GM12878 (cell line): ENCODE measurements at regions not wholly inside any gene's neighbourhood (a gene's known extent, or its start where the extent isn't known, plus 50 kb on each side); places are given as distances from the start of the nearest gene placed in this dataset.

Experiments used
- ATAC-seq: fragments of 200-7000 bp; cut with Tn5 transposase; 3 replicates; pipeline ENCODE4 v1.9.1; 2020; ENCODE audit warnings: mild to moderate bottlenecking, moderate library complexity
- BruUV-seq: library from RNA; stranded (reverse); fragments of 400-500 nt; replicated peaks from 2 replicates; lab custom pipeline; 2021; lab: Mats Ljungman, UMichigan
- CTCF ChIA-PET: fragments of 300-600 bp; sonication (Branson Sonifier 250); formaldehyde crosslinking; extraction: SDS; loops from one replicate; lab custom pipeline; 2021; ENCODE audit warnings: inconsistent platforms; lab: Yijun Ruan, JAX
- POLR2A ChIA-PET: fragments of 350-600 bp; formaldehyde crosslinking; extraction: SDS; loops from one replicate; lab custom pipeline; 2021; ENCODE audit warnings: inconsistent platforms; lab: Charles Lee
- RAD21 ChIA-PET: fragments of 300-600 bp; sonication (Branson Sonifier 250); formaldehyde crosslinking; loops from one replicate; lab custom pipeline; 2023; ENCODE audit warnings: antibody characterized with exemption; ENCODE audit not compliant: unreplicated experiment; lab: Charles Lee
- SMC1A ChIA-PET: fragments of 300-600 bp; sonication (Branson Sonifier 250); formaldehyde crosslinking; loops from one replicate; lab custom pipeline; 2023; ENCODE audit not compliant: unreplicated experiment, uncharacterized antibody; lab: Charles Lee
- DNase-seq: peaks from one replicate; pipeline ENCODE4 v3.0.0-alpha.2; 2011; ENCODE audit warnings: low read depth, low spot score
- FAIRE-seq: peaks from 3 replicates; lab custom pipeline; 2011; peaks lifted over from hg19 to GRCh38; lab: Jason Lieb, UNC
- H2AFZ ChIP-seq: 2 replicates; pipeline ENCODE4 v1.6.0; 2011; ENCODE audit warnings: low read depth, low read length, control low read depth; ENCODE audit not compliant: control insufficient read depth
- H3K27ac ChIP-seq: 2 replicates; pipeline ENCODE4 v1.5.1; 2011; ENCODE audit warnings: control low read depth; ENCODE audit not compliant: control insufficient read depth, insufficient read depth
- H3K27me3 ChIP-seq, 2 experiments: replicated peaks in 1 of 2; 2 replicates each; pipeline versions ENCODE4 v1.6.0 to v1.6.1; 2011; ENCODE audit warnings: low read length in 1 of 2; ENCODE audit not compliant: control insufficient read depth in 2 of 2, insufficient read depth in 2 of 2
- H3K36me3 ChIP-seq, 2 experiments: 2 replicates each; pipeline ENCODE4 v1.5.1; 2011; ENCODE audit warnings: low read length in 1 of 2; ENCODE audit not compliant: control insufficient read depth in 2 of 2, insufficient read depth in 2 of 2
- H3K4me1 ChIP-seq: 2 replicates; pipeline ENCODE4 v1.6.1; 2011; ENCODE audit warnings: mild to moderate bottlenecking, low read length, moderate library complexity, mixed read lengths; ENCODE audit not compliant: control insufficient read depth, insufficient read depth
- H3K4me2 ChIP-seq: 2 replicates; pipeline ENCODE4 v1.6.0; 2011; ENCODE audit warnings: control low read depth; ENCODE audit not compliant: control insufficient read depth, insufficient read depth
- H3K4me3 ChIP-seq: fragments of 200-600 bp; sonication (generic); 2 replicates; pipeline ENCODE4 v1.5.1; 2016
- H3K79me2 ChIP-seq: 2 replicates; pipeline ENCODE4 v1.6.0; 2011; ENCODE audit warnings: low read length; ENCODE audit not compliant: control insufficient read depth, insufficient read depth
- H3K9ac ChIP-seq: 2 replicates; pipeline ENCODE4 v1.8.0; 2011; ENCODE audit warnings: low read length, control low read depth, mixed read lengths; ENCODE audit not compliant: control insufficient read depth, insufficient read depth
- H3K9me3 ChIP-seq: replicated peaks from 3 replicates; pipeline ENCODE4 v1.5.1; 2011; ENCODE audit warnings: mild to moderate bottlenecking, low read length; ENCODE audit not compliant: control insufficient read depth, insufficient read depth
- H4K20me1 ChIP-seq: 2 replicates; pipeline ENCODE4 v1.6.0; 2011; ENCODE audit not compliant: control insufficient read depth, insufficient read depth
- BMI1 ChIP-seq: fragments of 450-650 bp; IDR thresholded peaks from 2 replicates; pipeline ENCODE4 v1.6.1; 2016; ENCODE audit warnings: mild to moderate bottlenecking, moderate library complexity, borderline replicate concordance
- HDAC6 ChIP-seq: fragments of 200-600 bp; sonication (generic); IDR thresholded peaks from one replicate; pipeline ENCODE4 v1.8.0; 2017; ENCODE audit warnings: antibody characterized with exemption; ENCODE audit not compliant: unreplicated experiment
- IKZF2 ChIP-seq, 2 experiments: fragments of 450-650 bp; IDR thresholded peaks; 2 replicates each; pipeline ENCODE4 v1.6.1; 2017; ENCODE audit warnings: mild to moderate bottlenecking in 2 of 2, moderate library complexity in 2 of 2
- POLR2AphosphoS5 ChIP-seq: IDR thresholded peaks from 2 replicates; pipeline ENCODE4 v1.6.1; 2011; ENCODE audit warnings: mild to moderate bottlenecking, low read length, inconsistent platforms
- RCOR1 ChIP-seq: conservative IDR thresholded peaks from 2 replicates; pipeline ENCODE4 v1.6.1; 2012; ENCODE audit warnings: low read depth, low read length, improper control_type of control experiment
- STAT1 ChIP-seq: fragments of 450-650 bp; conservative IDR thresholded peaks from 2 replicates; pipeline ENCODE4 v1.6.1; 2014; ENCODE audit warnings: antibody characterized with exemption, mild to moderate bottlenecking
- WGBS: methylation state at CpG from one replicate; pipeline ENCODE4 v1.1.6; 2016; ENCODE audit warnings: low lambda C conversion rate; ENCODE audit not compliant: insufficient replicate concordance, insufficient coverage; ENCODE audit errors: missing lambda C conversion rate; 5-methylcytosine and 5-hydroxymethylcytosine counted together
- in situ Hi-C: fragments of 300-500 bp; cut with MboI; formaldehyde crosslinking; loops from 9 replicates; pipeline ENCODE4 v1.14.3; 2018; ENCODE audit warnings: mixed read lengths
- intact Hi-C: fragments of 100-400 bp; cut with micrococcal nuclease; formaldehyde crosslinking; loops from one replicate; pipeline ENCODE4 v1.14.2; 2022; ENCODE audit not compliant: unreplicated experiment
- TF ChIP-seq, protein P1 (sequence below): IDR thresholded peaks from 2 replicates; pipeline ENCODE4 v1.6.1; 2012; ENCODE audit warnings: low read length, inconsistent platforms
- TF ChIP-seq, protein P2 (sequence below): fragments of 450-650 bp; IDR thresholded peaks from 2 replicates; pipeline ENCODE4 v1.6.1; 2017; ENCODE audit warnings: mild to moderate bottlenecking, low read depth, inconsistent platforms; ENCODE audit not compliant: poor library complexity, severe bottlenecking
- TF ChIP-seq, protein P3 (sequence below): IDR thresholded peaks from 2 replicates; pipeline ENCODE4 v1.6.1; 2011; ENCODE audit warnings: low read depth, low read length, improper control_type of control experiment, borderline replicate concordance

DNA sequence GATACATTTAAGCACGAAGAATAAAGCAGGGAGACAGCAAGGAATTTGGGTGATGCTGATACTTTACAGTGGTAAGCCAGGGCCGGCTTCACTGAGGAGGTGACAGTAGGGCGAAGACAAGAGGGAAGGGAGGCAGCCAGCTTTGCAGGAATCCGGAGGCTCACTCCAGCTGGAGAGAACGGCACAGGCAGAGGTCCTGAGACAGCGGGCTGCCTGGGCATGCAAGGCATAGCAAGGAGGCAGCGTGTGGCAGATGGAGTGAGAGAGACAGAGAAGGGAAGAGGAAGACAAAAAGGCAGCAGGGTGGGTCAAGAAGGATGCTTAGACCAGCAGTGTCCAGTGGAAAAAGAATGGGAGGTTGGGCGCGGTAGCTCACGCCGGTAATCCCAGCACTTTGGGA is 83.2 kb upstream of the WASF3 start (continued):
- TF ChIP-seq, protein P1, sequence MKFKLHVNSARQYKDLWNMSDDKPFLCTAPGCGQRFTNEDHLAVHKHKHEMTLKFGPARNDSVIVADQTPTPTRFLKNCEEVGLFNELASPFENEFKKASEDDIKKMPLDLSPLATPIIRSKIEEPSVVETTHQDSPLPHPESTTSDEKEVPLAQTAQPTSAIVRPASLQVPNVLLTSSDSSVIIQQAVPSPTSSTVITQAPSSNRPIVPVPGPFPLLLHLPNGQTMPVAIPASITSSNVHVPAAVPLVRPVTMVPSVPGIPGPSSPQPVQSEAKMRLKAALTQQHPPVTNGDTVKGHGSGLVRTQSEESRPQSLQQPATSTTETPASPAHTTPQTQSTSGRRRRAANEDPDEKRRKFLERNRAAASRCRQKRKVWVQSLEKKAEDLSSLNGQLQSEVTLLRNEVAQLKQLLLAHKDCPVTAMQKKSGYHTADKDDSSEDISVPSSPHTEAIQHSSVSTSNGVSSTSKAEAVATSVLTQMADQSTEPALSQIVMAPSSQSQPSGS: no peak
- TF ChIP-seq IKZF2 (IDR thresholded peaks at IDR 0.05): no peak

DNA sequence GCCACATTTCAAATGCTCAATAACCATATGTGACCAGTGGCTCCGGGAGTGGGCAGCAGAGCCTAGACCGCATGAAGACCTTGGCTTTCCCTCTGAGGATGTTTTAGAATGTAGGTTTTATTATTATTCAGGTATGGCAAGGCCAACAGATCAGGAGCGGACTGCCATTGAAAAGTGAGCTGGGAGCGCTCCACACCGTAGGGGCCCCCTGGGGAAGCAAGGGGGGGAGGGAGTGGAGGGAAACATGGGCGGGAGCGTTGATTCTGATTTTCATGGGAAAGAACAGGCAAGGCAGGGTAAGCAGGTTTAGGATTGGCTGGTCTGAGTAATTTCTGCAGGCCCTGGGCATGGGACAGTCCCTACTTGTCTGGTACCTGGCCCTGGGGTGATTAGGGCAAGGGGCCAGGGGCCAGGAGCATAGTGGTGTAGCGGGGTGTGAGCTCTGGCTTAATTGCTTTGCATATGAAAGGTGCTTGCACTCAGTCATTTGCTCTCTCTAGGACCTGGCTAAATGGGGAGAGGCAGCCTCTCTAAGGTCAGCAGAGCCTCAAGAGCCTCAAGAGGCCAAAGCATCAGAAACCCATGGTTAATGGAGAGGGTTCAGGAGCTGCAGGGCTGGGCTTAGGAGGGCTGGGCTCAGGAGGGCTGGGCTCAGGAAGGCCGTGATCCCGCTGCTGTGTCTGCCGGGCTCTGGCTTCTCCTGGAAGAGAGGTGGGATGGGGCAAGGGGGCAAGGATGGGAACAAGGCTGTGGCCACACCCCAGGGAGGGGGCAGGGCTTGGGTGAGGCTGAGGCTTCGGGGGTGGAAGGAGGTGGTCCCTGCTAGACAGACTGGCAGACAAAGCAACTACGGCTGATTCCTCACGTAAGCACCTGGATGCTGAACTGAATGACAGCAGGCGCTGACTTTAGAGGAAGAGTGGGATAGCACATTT is 82.0 kb upstream of the WASF3 start:
- Histone ChIP-seq H3K4me3 (no peak overlapping the region), H3K27ac (no peak overlapping the region), H3K4me2 (no peak overlapping the region), H2AFZ (no peak overlapping the region), H3K27me3 (peaks cover 0 to 3% of the 10 kb centered on the region in 2 experiments; a peak in 2 of 4 replicates)
- no peak for FAIRE-seq
- POLR2A ChIA-PET: no interaction called here
- TF ChIP-seq, protein P2, sequence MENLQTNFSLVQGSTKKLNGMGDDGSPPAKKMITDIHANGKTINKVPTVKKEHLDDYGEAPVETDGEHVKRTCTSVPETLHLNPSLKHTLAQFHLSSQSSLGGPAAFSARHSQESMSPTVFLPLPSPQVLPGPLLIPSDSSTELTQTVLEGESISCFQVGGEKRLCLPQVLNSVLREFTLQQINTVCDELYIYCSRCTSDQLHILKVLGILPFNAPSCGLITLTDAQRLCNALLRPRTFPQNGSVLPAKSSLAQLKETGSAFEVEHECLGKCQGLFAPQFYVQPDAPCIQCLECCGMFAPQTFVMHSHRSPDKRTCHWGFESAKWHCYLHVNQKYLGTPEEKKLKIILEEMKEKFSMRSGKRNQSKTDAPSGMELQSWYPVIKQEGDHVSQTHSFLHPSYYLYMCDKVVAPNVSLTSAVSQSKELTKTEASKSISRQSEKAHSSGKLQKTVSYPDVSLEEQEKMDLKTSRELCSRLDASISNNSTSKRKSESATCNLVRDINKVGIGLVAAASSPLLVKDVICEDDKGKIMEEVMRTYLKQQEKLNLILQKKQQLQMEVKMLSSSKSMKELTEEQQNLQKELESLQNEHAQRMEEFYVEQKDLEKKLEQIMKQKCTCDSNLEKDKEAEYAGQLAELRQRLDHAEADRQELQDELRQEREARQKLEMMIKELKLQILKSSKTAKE: no peak
- TF ChIP-seq POLR2AphosphoS5 (no peak), STAT1 (no peak), RCOR1 (no peak), HDAC6 (no peak), BMI1 (no peak)
- TF ChIP-seq, protein P3, sequence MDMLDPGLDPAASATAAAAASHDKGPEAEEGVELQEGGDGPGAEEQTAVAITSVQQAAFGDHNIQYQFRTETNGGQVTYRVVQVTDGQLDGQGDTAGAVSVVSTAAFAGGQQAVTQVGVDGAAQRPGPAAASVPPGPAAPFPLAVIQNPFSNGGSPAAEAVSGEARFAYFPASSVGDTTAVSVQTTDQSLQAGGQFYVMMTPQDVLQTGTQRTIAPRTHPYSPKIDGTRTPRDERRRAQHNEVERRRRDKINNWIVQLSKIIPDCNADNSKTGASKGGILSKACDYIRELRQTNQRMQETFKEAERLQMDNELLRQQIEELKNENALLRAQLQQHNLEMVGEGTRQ: no peak
- TF ChIP-seq, all 136 proteins: peak for 0
- in situ Hi-C loops (no loop called here), intact Hi-C loops (no loop called here)
- Histone ChIP-seq H3K9me3 (no peaks in the 10 kb centered on the region), H3K79me2 (no peaks in the 10 kb centered on the region), H3K4me1 (no peaks in the 10 kb centered on the region), H3K9ac (no peak overlapping the region), H3K36me3 (no peaks in the 10 kb centered on the region), H4K20me1 (no peaks in the 10 kb centered on the region)
- ChIA-PET RAD21 (no interaction called here), SMC1A (no interaction called here), CTCF (no interaction called here)
- BruUV-seq: no TSS peak
- DNase-seq: no peak
- no peak for ATAC-seq
- 49% methylated on average over 11 of the region's 15 CpGs for WGBS
